Common myeloid progenitor, CD34-positive (primary cell): ENCODE measurements at regions not wholly inside any gene's neighbourhood (a gene's known extent, or its start where the extent isn't known, plus 50 kb on each side); places are given as distances from the start of the nearest gene placed in this dataset.

Experiments used
- CTCF ChIA-PET: fragments of 350-600 bp; sonication (Branson Sonifier 250); formaldehyde crosslinking; loops from one replicate; lab custom pipeline; 2021; ENCODE audit warnings: antibody characterized with exemption; lab: Charles Lee
- POLR2A ChIA-PET: fragments of 350-600 bp; sonication (Branson Sonifier 250); formaldehyde crosslinking; loops from one replicate; lab custom pipeline; 2021; ENCODE audit warnings: antibody characterized with exemption; lab: Charles Lee
- DNase-seq, 3 donors: peaks; one replicate each; pipeline versions ENCODE4 v3.0.0 to v3.0.0-alpha.2; 2013
- H3K27ac ChIP-seq, 2 experiments: 1 replicate in 1 of 2; 2 replicates in 1 of 2; pipeline ENCODE4 v1.7.0; 2013; ENCODE audit warnings: inconsistent platforms in 2 of 2, low read length in 2 of 2, mild to moderate bottlenecking in 2 of 2, low read depth in 1 of 2, moderate library complexity in 1 of 2; ENCODE audit not compliant: severe bottlenecking in 2 of 2, insufficient read depth in 1 of 2, poor library complexity in 1 of 2
- H3K27me3 ChIP-seq, 5 experiments: replicated peaks in 2 of 5; 1 replicate in 3 of 5; 2 replicates in 2 of 5; pipeline versions ENCODE4 v1.6.1 to v1.7.0; 2013; ENCODE audit warnings: low read length in 4 of 5, mild to moderate bottlenecking in 2 of 5, moderate library complexity in 2 of 5, inconsistent platforms in 1 of 5; ENCODE audit not compliant: insufficient read depth in 5 of 5, control insufficient read depth in 4 of 5
- H3K36me3 ChIP-seq, 4 experiments: 1 replicate in 2 of 4; 2 replicates in 2 of 4; pipeline versions ENCODE4 v1.6.1 to v1.7.0; 2013; ENCODE audit warnings: low read length in 3 of 4, control low read depth in 1 of 4, mild to moderate bottlenecking in 1 of 4; ENCODE audit not compliant: control insufficient read depth in 4 of 4, insufficient read depth in 4 of 4
- H3K4me1 ChIP-seq, 4 experiments: 1 replicate in 3 of 4; 2 replicates in 1 of 4; pipeline versions ENCODE4 v1.6.1 to v1.7.1; 2013; ENCODE audit warnings: low read length in 3 of 4, mild to moderate bottlenecking in 3 of 4, control low read depth in 1 of 4, inconsistent platforms in 1 of 4, moderate library complexity in 1 of 4; ENCODE audit not compliant: control insufficient read depth in 4 of 4, insufficient read depth in 4 of 4; ENCODE audit errors: control extremely low read depth in 1 of 4
- H3K4me3 ChIP-seq, 7 experiments: 1 replicate in 4 of 7; 2 replicates in 3 of 7; pipeline versions ENCODE4 v1.5.1 to v1.7.0; 2013; ENCODE audit warnings: mild to moderate bottlenecking in 7 of 7, low read length in 6 of 7, moderate library complexity in 6 of 7, inconsistent platforms in 2 of 7, low read depth in 2 of 7, control low read depth in 1 of 7; ENCODE audit not compliant: insufficient read depth in 4 of 7, control insufficient read depth in 1 of 7; ENCODE audit errors: extremely low read depth in 1 of 7
- H3K9me3 ChIP-seq, 5 experiments: 1 replicate in 4 of 5; 2 replicates in 1 of 5; pipeline versions ENCODE4 v1.6.1 to v1.7.1; 2013; ENCODE audit warnings: low read length in 4 of 5, mild to moderate bottlenecking in 2 of 5, inconsistent platforms in 1 of 5, low read depth in 1 of 5, moderate library complexity in 1 of 5; ENCODE audit not compliant: control insufficient read depth in 4 of 5, insufficient read depth in 2 of 5; ENCODE audit errors: control extremely low read depth in 1 of 5
- WGBS: methylation state at CpG from one replicate; pipeline ENCODE4 v1.1.5; 2013; ENCODE audit not compliant: insufficient coverage; 5-methylcytosine and 5-hydroxymethylcytosine counted together

GRCh38 chr3:135383301-135383700 is 582.2 kb upstream of the PPP2R3A start:
- no peaks in the 10 kb centered on the region for H3K9me3 ChIP-seq
- no peak for DNase-seq
- WGBS: 92% methylated on average over 2 of the region's 6 CpGs
- no peaks in the 10 kb centered on the region for H3K36me3 ChIP-seq
- H3K4me3 ChIP-seq: no peak overlapping the region
- peaks cover 0 to 2% (median 0%) of the 10 kb centered on the region in 4 experiments for H3K4me1 ChIP-seq
- no peaks in the 10 kb centered on the region for H3K27me3 ChIP-seq
- no peak overlapping the region for H3K27ac ChIP-seq
- POLR2A ChIA-PET: no interaction called here
- CTCF ChIA-PET: no interaction called here

GRCh38 chr3:135392151-135392550 is 573.4 kb upstream of the PPP2R3A start:
- 97% methylated on average over 3 of the region's 4 CpGs for WGBS
- CTCF ChIA-PET: no interaction called here
- H3K4me1 ChIP-seq: no peaks in the 10 kb centered on the region
- no peak overlapping the region for H3K4me3 ChIP-seq
- no peaks in the 10 kb centered on the region for H3K27me3 ChIP-seq
- no peak for DNase-seq
- POLR2A ChIA-PET: no interaction called here
- H3K36me3 ChIP-seq: no peaks in the 10 kb centered on the region
- H3K9me3 ChIP-seq: peaks cover 0 to 8% (median 3%) of the 10 kb centered on the region in 5 experiments
- H3K27ac ChIP-seq: no peak overlapping the region

GRCh38 chr3:135393159-135393558 is 572.4 kb upstream of the PPP2R3A start:
- POLR2A ChIA-PET: no interaction called here

GRCh38 chr3:135393898-135394525 is 571.5 kb upstream of the PPP2R3A start:
- peaks cover 0 to 8% (median 3%) of the 10 kb centered on the region in 5 experiments for H3K9me3 ChIP-seq
- no peak overlapping the region for H3K4me3 ChIP-seq
- ChIA-PET POLR2A (no interaction called here), CTCF (no interaction called here)
- no peaks in the 10 kb centered on the region for H3K4me1 ChIP-seq
- no peaks in the 10 kb centered on the region for H3K27me3 ChIP-seq
- no peak for DNase-seq
- no peak overlapping the region for H3K27ac ChIP-seq
- no peaks in the 10 kb centered on the region for H3K36me3 ChIP-seq
- WGBS: 78% methylated on average over 4 of the region's 4 CpGs

More at GRCh38 chr3:135393159-135393558, 572.4 kb upstream of the PPP2R3A start:
- Histone ChIP-seq H3K36me3 (no peaks in the 10 kb centered on the region), H3K4me1 (no peaks in the 10 kb centered on the region), H3K9me3 (peaks cover 0 to 8% (median 3%) of the 10 kb centered on the region in 5 experiments), H3K27me3 (no peaks in the 10 kb centered on the region), H3K27ac (no peak overlapping the region), H3K4me3 (no peak overlapping the region)
- DNase-seq: no peak
- WGBS: no CpG with 5 or more reads among the region's 3 CpGs
- CTCF ChIA-PET: no interaction called here

GRCh38 chr3:135412475-135412874 is 553.1 kb upstream of the PPP2R3A start:
- ChIA-PET CTCF (no interaction called here), POLR2A (no interaction called here)
- Histone ChIP-seq H3K27me3 (no peaks in the 10 kb centered on the region), H3K27ac (no peak overlapping the region), H3K4me1 (no peaks in the 10 kb centered on the region), H3K4me3 (no peak overlapping the region), H3K36me3 (no peaks in the 10 kb centered on the region), H3K9me3 (no peaks in the 10 kb centered on the region)
- WGBS: 84% methylated on average over 2 of the region's 2 CpGs
- no peak for DNase-seq

- no peaks in the 10 kb centered on the region for H3K27me3 ChIP-seq
- DNase-seq: no peak
- WGBS: 85% methylated on average over 2 of the region's 2 CpGs
- ChIA-PET CTCF (no interaction called here), POLR2A (no interaction called here)
- no peaks in the 10 kb centered on the region for H3K4me1 ChIP-seq
- no peaks in the 10 kb centered on the region for H3K36me3 ChIP-seq
- no peaks in the 10 kb centered on the region for H3K9me3 ChIP-seq
- no peak overlapping the region for H3K4me3 ChIP-seq
- H3K27ac ChIP-seq: no peak overlapping the region
These were observed 549.3 kb upstream of the PPP2R3A start for GRCh38 chr3:135416182-135416581.

- CTCF ChIA-PET: interaction anchor here (1.2 kb wide), 1 partner anchor 30 kb away, joined by 3 read pairs; no protein-coding TSS in a partner anchor
- H3K36me3 ChIP-seq: no peaks in the 10 kb centered on the region
These were observed 546.4 kb upstream of the PPP2R3A start for GRCh38 chr3:135419155-135419554.

More at GRCh38 chr3:135419155-135419554, 546.4 kb upstream of the PPP2R3A start:
- no CpG with 5 or more reads among the region's 2 CpGs for WGBS
- no peaks in the 10 kb centered on the region for H3K9me3 ChIP-seq
- H3K4me3 ChIP-seq: no peak overlapping the region
- POLR2A ChIA-PET: no interaction called here
- no peaks in the 10 kb centered on the region for H3K27me3 ChIP-seq
- H3K27ac ChIP-seq: no peak overlapping the region
- DNase-seq: no peak
- H3K4me1 ChIP-seq: no peaks in the 10 kb centered on the region
